Neural progenitor cell (in vitro differentiated cells): ENCODE measurements at regions not wholly inside any gene's neighbourhood (a gene's known extent, or its start where the extent isn't known, plus 50 kb on each side); places are given as distances from the start of the nearest gene placed in this dataset.

ENCODE experiments used
- EZH2 ChIP-seq: fragments of 200-600 bp; sonication (generic); IDR thresholded peaks from 2 replicates; pipeline ENCODE4 v1.6.1; 2017; ENCODE audit warnings: antibody characterized with exemption, mild to moderate bottlenecking, moderate library complexity
- EZH2phosphoT487 ChIP-seq: fragments of 200-600 bp; sonication (generic); IDR thresholded peaks from 2 replicates; pipeline ENCODE4 v1.6.1; 2017; ENCODE audit warnings: antibody characterized with exemption

- no peak for TF ChIP-seq EZH2phosphoT487
- TF ChIP-seq EZH2, result no peak
These were observed 148.4 kb downstream of the TFAP2A start for GRCh38 chr6:10266462-10266861.
